Endodermal cell (in vitro differentiated cells): ENCODE measurements at regions not wholly inside any gene's neighbourhood (a gene's known extent, or its start where the extent isn't known, plus 50 kb on each side); places are given as distances from the start of the nearest gene placed in this dataset.
"Not testable (repeated sequence)": the region's sequence is repeated elsewhere in the genome, so short reads cannot be mapped to it uniquely, and the experiment has no call there.

ENCODE experiments used
- DNase-seq: peaks from one replicate; pipeline ENCODE4 v3.0.0-alpha.2; 2017
- H3K27ac ChIP-seq: 2 replicates; pipeline ENCODE4 v1.5.1; 2013; ENCODE audit warnings: mild to moderate bottlenecking, low read depth, low read length, moderate library complexity
- H3K27me3 ChIP-seq: 2 replicates; pipeline ENCODE4 v1.6.1; 2013; ENCODE audit warnings: mild to moderate bottlenecking, low read length, moderate library complexity; ENCODE audit not compliant: insufficient read depth, control insufficient read depth, poor library complexity, severe bottlenecking
- H3K36me3 ChIP-seq: 2 replicates; pipeline ENCODE4 v1.7.0; 2013; ENCODE audit warnings: mild to moderate bottlenecking, low read length, moderate library complexity; ENCODE audit not compliant: control insufficient read depth, insufficient read depth
- H3K4me1 ChIP-seq: one replicate; pipeline ENCODE4 v1.7.0; 2013; ENCODE audit warnings: low read length; ENCODE audit not compliant: control insufficient read depth, insufficient read depth
- H3K4me3 ChIP-seq: 2 replicates; pipeline ENCODE4 v1.5.1; 2013; ENCODE audit warnings: mild to moderate bottlenecking, low read length, moderate library complexity
- H3K9ac ChIP-seq: 2 replicates; pipeline ENCODE4 v1.6.1; 2013; ENCODE audit warnings: mild to moderate bottlenecking, low read length, moderate library complexity; ENCODE audit not compliant: poor library complexity, severe bottlenecking; ENCODE audit errors: extremely low read depth
- H3K9me3 ChIP-seq: 2 replicates; pipeline ENCODE4 v1.6.1; 2013; ENCODE audit warnings: mild to moderate bottlenecking, low read length, moderate library complexity; ENCODE audit not compliant: control insufficient read depth
- H3K27ac Mint-ChIP-seq: 2 replicates; pipeline ENCODE4 v1.8.0; 2020; ENCODE audit warnings: mixed read lengths
- H3K27me3 Mint-ChIP-seq: 2 replicates; pipeline ENCODE4 v1.8.0; 2021; ENCODE audit warnings: mild to moderate bottlenecking, mixed read lengths; ENCODE audit not compliant: insufficient read depth
- H3K36me3 Mint-ChIP-seq: 2 replicates; pipeline ENCODE4 v1.8.0; 2020; ENCODE audit warnings: low read depth, mixed read lengths
- H3K4me1 Mint-ChIP-seq: 2 replicates; pipeline ENCODE4 v1.8.0; 2020; ENCODE audit warnings: mixed read lengths
- H3K4me3 Mint-ChIP-seq: 2 replicates; pipeline ENCODE4 v1.8.0; 2020; ENCODE audit warnings: mild to moderate bottlenecking, moderate library complexity, mixed read lengths
- H3K9me3 Mint-ChIP-seq: 2 replicates; pipeline ENCODE4 v1.8.0; 2020; ENCODE audit warnings: mild to moderate bottlenecking, mixed read lengths
- CTCF ChIP-seq: fragments of 200-600 bp; sonication (generic); conservative IDR thresholded peaks from 2 replicates; pipeline ENCODE4 v1.5.0; 2021; ENCODE audit warnings: antibody characterized with exemption, mild to moderate bottlenecking
- WGBS, 2 experiments: methylation state at CpG; one replicate each; pipeline versions ENCODE4 v1.1.5 to v1.1.7; 2013; ENCODE audit warnings: missing lambda C conversion rate in 2 of 2, mixed read lengths in 1 of 2; ENCODE audit not compliant: insufficient coverage in 1 of 2, insufficient read length in 1 of 2; 5-methylcytosine and 5-hydroxymethylcytosine counted together

- H3K9me3 Mint-ChIP-seq = peaks cover 72% of the 10 kb centered on the region
- DNase-seq = no peak
- H3K4me1 Mint-ChIP-seq = no peaks in the 10 kb centered on the region
- H3K36me3 ChIP-seq = no peaks in the 10 kb centered on the region
- H3K27me3 Mint-ChIP-seq = peaks cover 4% of the 10 kb centered on the region
- no peaks in the 10 kb centered on the region for H3K4me1 ChIP-seq
- TF ChIP-seq CTCF = no peak
- H3K27ac Mint-ChIP-seq = no peak overlapping the region
- H3K36me3 Mint-ChIP-seq = no peaks in the 10 kb centered on the region
- H3K4me3 ChIP-seq = no peak overlapping the region
- no peak overlapping the region for H3K27ac ChIP-seq
- H3K27me3 ChIP-seq = no peaks in the 10 kb centered on the region
- no peak overlapping the region for H3K4me3 Mint-ChIP-seq
- H3K9ac ChIP-seq = no peak overlapping the region
- peaks cover 64% of the 10 kb centered on the region for H3K9me3 ChIP-seq
Observed at GRCh38 chr12:131321988-131322387, 368.3 kb downstream of the ADGRD1 start.

DNA sequence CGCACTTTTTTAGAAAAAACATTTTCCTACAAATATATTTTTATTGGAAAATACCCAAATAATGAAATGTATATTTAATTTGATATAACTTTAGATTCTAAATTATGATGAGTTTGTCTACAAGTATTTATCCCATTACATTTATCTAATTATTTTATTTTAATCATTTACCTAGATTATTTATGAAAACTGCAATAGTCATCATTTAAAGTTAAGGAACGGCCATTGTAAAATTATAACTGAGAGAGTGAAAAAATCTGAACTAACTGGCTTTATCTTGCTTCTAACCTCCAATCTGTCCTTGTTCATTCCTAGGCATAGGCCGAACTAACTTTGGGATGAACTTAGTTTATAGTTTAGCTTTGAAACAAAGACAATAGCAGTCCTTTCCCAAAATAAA, 368.8 kb downstream of the ADGRD1 start:
- not testable (repeated sequence) for H3K4me3 ChIP-seq, H3K36me3 Mint-ChIP-seq, H3K36me3 ChIP-seq, H3K27me3 ChIP-seq, H3K27ac ChIP-seq, H3K9ac ChIP-seq, DNase-seq, H3K4me3 Mint-ChIP-seq, H3K27me3 Mint-ChIP-seq, H3K27ac Mint-ChIP-seq, H3K4me1 ChIP-seq, H3K4me1 Mint-ChIP-seq
- peaks cover 71% of the 10 kb centered on the region for H3K9me3 Mint-ChIP-seq
- WGBS, 2 experiments = 66 to 86% methylated on average over 2 to 3 of the region's 3 CpGs
- H3K9me3 ChIP-seq = peaks cover 60% of the 10 kb centered on the region

DNA sequence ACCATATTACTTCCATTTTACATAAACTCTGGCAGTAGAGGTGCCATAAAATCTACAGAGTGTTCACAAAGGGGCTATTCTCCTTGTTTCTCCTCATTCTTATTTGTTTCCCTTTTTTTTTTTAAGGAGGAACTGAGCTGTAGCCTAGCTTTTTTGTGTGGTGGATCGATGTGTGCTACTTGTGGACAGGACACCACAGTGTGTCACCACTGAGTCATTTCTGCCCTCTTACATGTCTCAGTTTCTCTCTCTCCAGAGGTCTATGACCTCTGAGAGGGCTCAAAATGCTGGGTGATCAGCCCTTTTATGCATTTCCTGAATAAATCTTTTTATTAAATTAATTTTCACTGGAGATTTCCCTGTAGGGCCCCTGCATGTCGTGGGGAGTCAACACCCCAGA, 370.2 kb downstream of the ADGRD1 start:
- Histone ChIP-seq H3K27me3 (no peaks in the 10 kb centered on the region), H3K4me1 (no peaks in the 10 kb centered on the region), H3K9me3 (peaks cover 46% of the 10 kb centered on the region), H3K36me3 (no peaks in the 10 kb centered on the region), H3K9ac (no peak overlapping the region), H3K27ac (no peak overlapping the region), H3K4me3 (no peak overlapping the region)
- 55% methylated on average over 2 of the region's 2 CpGs; no CpG with 5 or more reads in 1 of the 2 experiments for WGBS, 2 experiments
- H3K27me3 Mint-ChIP-seq = peaks cover 6% of the 10 kb centered on the region
- H3K36me3 Mint-ChIP-seq = no peaks in the 10 kb centered on the region
- TF ChIP-seq CTCF = no peak
- H3K4me3 Mint-ChIP-seq = no peak overlapping the region
- no peak for DNase-seq
- peaks cover 57% of the 10 kb centered on the region for H3K9me3 Mint-ChIP-seq
- H3K4me1 Mint-ChIP-seq = no peaks in the 10 kb centered on the region
- no peak overlapping the region for H3K27ac Mint-ChIP-seq
